HG03439 (cell line): ENCODE measurements at regions not wholly inside any gene's neighbourhood (a gene's known extent, or its start where the extent isn't known, plus 50 kb on each side); places are given as distances from the start of the nearest gene placed in this dataset.
"Not testable (repeated sequence)": the region's sequence is repeated elsewhere in the genome, so short reads cannot be mapped to it uniquely, and the experiment has no call there.

Experiments used
- ATAC-seq: cut with Tn5 transposase; IDR thresholded peaks from one replicate; pipeline ENCODE4 v1.9.1; 2021; ENCODE audit warnings: mild to moderate bottlenecking, moderate library complexity; ENCODE audit not compliant: unreplicated experiment

- no peak for ATAC-seq
Observed at GRCh38 chr1:172833954-172834353, 175.1 kb downstream of the FASLG start.

- ATAC-seq, result no peak
Observed at GRCh38 chr1:172834609-172835008, 175.7 kb downstream of the FASLG start.

GRCh38 chr1:172835834-172836233 lies 176.9 kb downstream of the FASLG start:
- ATAC-seq, result no peak

- ATAC-seq, result no peak
Observed at GRCh38 chr1:172837816-172838679, 179.1 kb downstream of the FASLG start.

GRCh38 chr1:172838680-172839313 lies 179.9 kb downstream of the FASLG start:
- no peak for ATAC-seq

GRCh38 chr1:172839639-172840038 lies 180.7 kb downstream of the FASLG start:
- ATAC-seq, result not testable (repeated sequence)

GRCh38 chr1:172843444-172843843 lies 184.5 kb downstream of the FASLG start:
- no peak for ATAC-seq

- ATAC-seq, result peak; percentile 69
Observed at GRCh38 chr1:172845371-172845770, 186.5 kb downstream of the FASLG start.

- no peak for ATAC-seq
Observed at GRCh38 chr1:172845865-172846264, 187.0 kb downstream of the FASLG start.

GRCh38 chr1:172847814-172848213 lies 188.9 kb downstream of the FASLG start:
- ATAC-seq, result not testable (repeated sequence)

- ATAC-seq, result no peak
Observed at GRCh38 chr1:172849653-172850052, 190.8 kb downstream of the FASLG start.

GRCh38 chr1:172851077-172851476 lies 192.2 kb downstream of the FASLG start:
- no peak for ATAC-seq

- ATAC-seq, result no peak
Observed at GRCh38 chr1:172851856-172852255, 193.0 kb downstream of the FASLG start.

- ATAC-seq, result not testable (repeated sequence)
Observed at GRCh38 chr1:172855983-172856382, 194.8 kb downstream of the TNFSF18 start.

- no peak for ATAC-seq
Observed at GRCh38 chr1:172863031-172863430, 187.7 kb downstream of the TNFSF18 start.

GRCh38 chr1:172867216-172867818 lies 183.4 kb downstream of the TNFSF18 start:
- no peak for ATAC-seq

GRCh38 chr1:172870901-172871606 lies 179.7 kb downstream of the TNFSF18 start:
- ATAC-seq, result no peak

GRCh38 chr1:172874950-172875349 lies 175.8 kb downstream of the TNFSF18 start:
- peak; percentile 64 for ATAC-seq

- no peak for ATAC-seq
Observed at GRCh38 chr1:172875892-172876291, 174.8 kb downstream of the TNFSF18 start.

GRCh38 chr1:172882385-172882784 lies 168.4 kb downstream of the TNFSF18 start:
- ATAC-seq, result no peak

- ATAC-seq, result no peak
Observed at GRCh38 chr1:172882791-172883386, 167.9 kb downstream of the TNFSF18 start.
